ENCODE measurements at regions not wholly inside any gene's neighbourhood (a gene's known extent, or its start where the extent isn't known, plus 50 kb on each side); places are given as distances from the start of the nearest gene placed in this dataset.

GRCh38 chr4:126144543-126145237 is 829.9 kb downstream of the FAT4 start:
- no peak for TF ChIP-seq SPI1 (IDR thresholded peaks at IDR 0.05; ENCODE audit: borderline replicate concordance, low read depth)
- TF ChIP-seq, protein P1, sequence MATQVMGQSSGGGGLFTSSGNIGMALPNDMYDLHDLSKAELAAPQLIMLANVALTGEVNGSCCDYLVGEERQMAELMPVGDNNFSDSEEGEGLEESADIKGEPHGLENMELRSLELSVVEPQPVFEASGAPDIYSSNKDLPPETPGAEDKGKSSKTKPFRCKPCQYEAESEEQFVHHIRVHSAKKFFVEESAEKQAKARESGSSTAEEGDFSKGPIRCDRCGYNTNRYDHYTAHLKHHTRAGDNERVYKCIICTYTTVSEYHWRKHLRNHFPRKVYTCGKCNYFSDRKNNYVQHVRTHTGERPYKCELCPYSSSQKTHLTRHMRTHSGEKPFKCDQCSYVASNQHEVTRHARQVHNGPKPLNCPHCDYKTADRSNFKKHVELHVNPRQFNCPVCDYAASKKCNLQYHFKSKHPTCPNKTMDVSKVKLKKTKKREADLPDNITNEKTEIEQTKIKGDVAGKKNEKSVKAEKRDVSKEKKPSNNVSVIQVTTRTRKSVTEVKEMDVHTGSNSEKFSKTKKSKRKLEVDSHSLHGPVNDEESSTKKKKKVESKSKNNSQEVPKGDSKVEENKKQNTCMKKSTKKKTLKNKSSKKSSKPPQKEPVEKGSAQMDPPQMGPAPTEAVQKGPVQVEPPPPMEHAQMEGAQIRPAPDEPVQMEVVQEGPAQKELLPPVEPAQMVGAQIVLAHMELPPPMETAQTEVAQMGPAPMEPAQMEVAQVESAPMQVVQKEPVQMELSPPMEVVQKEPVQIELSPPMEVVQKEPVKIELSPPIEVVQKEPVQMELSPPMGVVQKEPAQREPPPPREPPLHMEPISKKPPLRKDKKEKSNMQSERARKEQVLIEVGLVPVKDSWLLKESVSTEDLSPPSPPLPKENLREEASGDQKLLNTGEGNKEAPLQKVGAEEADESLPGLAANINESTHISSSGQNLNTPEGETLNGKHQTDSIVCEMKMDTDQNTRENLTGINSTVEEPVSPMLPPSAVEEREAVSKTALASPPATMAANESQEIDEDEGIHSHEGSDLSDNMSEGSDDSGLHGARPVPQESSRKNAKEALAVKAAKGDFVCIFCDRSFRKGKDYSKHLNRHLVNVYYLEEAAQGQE (IDR thresholded peaks at IDR 0.05; ENCODE audit: insufficient replicate concordance, low read depth): no peak
- no peak for TF ChIP-seq CTCF (IDR thresholded peaks at IDR 0.05; ENCODE audit: insufficient read depth, low read length)
- TF ChIP-seq GABPA (IDR thresholded peaks at IDR 0.05; ENCODE audit: low read depth): no peak
- no peak for TF ChIP-seq POLR2AphosphoS5 (IDR thresholded peaks at IDR 0.05; ENCODE audit: low read depth)
- H3K4me3 ChIP-seq (replicated peaks; ENCODE audit: insufficient read depth, low read length): no peak overlapping the region
- DNase-seq (ENCODE audit: low read depth in 1 of 2, low spot score in 1 of 2): no peak
- no peak overlapping the region for H3K27ac ChIP-seq (replicated peaks)
- no peaks in the 10 kb centered on the region for H3K27me3 ChIP-seq (ENCODE audit: insufficient read depth, poor library complexity, severe bottlenecking)

DNA sequence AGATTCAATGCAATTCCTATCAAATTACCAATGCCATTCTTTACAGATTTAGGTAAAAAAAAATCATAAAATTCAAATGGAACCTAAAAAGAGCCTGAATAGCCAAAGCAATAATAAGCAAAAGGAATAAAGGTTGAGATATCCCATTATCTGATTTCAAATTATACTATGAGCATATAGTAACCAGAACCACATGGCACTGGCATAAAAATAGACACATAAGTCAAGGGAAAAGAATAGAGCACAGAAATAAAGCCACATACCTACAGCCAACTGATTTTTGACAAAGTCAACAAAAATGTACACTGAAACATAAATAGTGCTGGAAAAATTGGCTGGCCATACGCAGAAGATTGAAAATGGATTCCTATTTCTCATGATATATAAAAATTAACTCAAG is 853.7 kb downstream of the FAT4 start:
- DNase-seq (ENCODE audit: low read depth in 1 of 2, low spot score in 1 of 2): no peak
- TF ChIP-seq POLR2AphosphoS5 (IDR thresholded peaks at IDR 0.05; ENCODE audit: low read depth) (no peak), GABPA (IDR thresholded peaks at IDR 0.05; ENCODE audit: low read depth) (no peak), SPI1 (IDR thresholded peaks at IDR 0.05; ENCODE audit: borderline replicate concordance, low read depth) (no peak), CTCF (IDR thresholded peaks at IDR 0.05; ENCODE audit: insufficient read depth, low read length) (no peak)
- TF ChIP-seq, protein P1 (IDR thresholded peaks at IDR 0.05; ENCODE audit: insufficient replicate concordance, low read depth): no peak
- Histone ChIP-seq H3K27ac (replicated peaks) (no peak overlapping the region), H3K4me3 (replicated peaks; ENCODE audit: insufficient read depth, low read length) (no peak overlapping the region), H3K27me3 (ENCODE audit: insufficient read depth, poor library complexity, severe bottlenecking) (no peaks in the 10 kb centered on the region)

- H3K4me3 ChIP-seq (replicated peaks; ENCODE audit: insufficient read depth, low read length): no peak overlapping the region
- TF ChIP-seq SPI1 (IDR thresholded peaks at IDR 0.05; ENCODE audit: borderline replicate concordance, low read depth): peak; percentile 64; the same call in 1 of the 2 replicates
- no peak for TF ChIP-seq GABPA (IDR thresholded peaks at IDR 0.05; ENCODE audit: low read depth)
- no peak overlapping the region for H3K27ac ChIP-seq (replicated peaks)
- H3K27me3 ChIP-seq (ENCODE audit: insufficient read depth, poor library complexity, severe bottlenecking): no peaks in the 10 kb centered on the region
- DNase-seq (ENCODE audit: low read depth in 1 of 2, low spot score in 1 of 2): peak in 1 of 2 experiments; percentile 21
Observed at GRCh38 chr4:126172126-126172525, 857.4 kb downstream of the FAT4 start.

- no peak overlapping the region for H3K27ac ChIP-seq (replicated peaks)
- DNase-seq (ENCODE audit: low read depth in 1 of 2, low spot score in 1 of 2): no peak
- no peak overlapping the region for H3K4me3 ChIP-seq (replicated peaks; ENCODE audit: insufficient read depth, low read length)
- TF ChIP-seq SPI1 (IDR thresholded peaks at IDR 0.05; ENCODE audit: borderline replicate concordance, low read depth) (no peak), POLR2AphosphoS5 (IDR thresholded peaks at IDR 0.05; ENCODE audit: low read depth) (no peak), CTCF (IDR thresholded peaks at IDR 0.05; ENCODE audit: insufficient read depth, low read length) (no peak), GABPA (IDR thresholded peaks at IDR 0.05; ENCODE audit: low read depth) (no peak)
- TF ChIP-seq, protein P1 (IDR thresholded peaks at IDR 0.05; ENCODE audit: insufficient replicate concordance, low read depth): no peak
- no peaks in the 10 kb centered on the region for H3K27me3 ChIP-seq (ENCODE audit: insufficient read depth, poor library complexity, severe bottlenecking)
Observed at GRCh38 chr4:126174627-126175026, 859.9 kb downstream of the FAT4 start.

Measured in HL-60 (cell line).